CD4-positive, alpha-beta memory T cell (primary cell): ENCODE measurements at regions not wholly inside any gene's neighbourhood (a gene's known extent, or its start where the extent isn't known, plus 50 kb on each side); places are given as distances from the start of the nearest gene placed in this dataset.

ENCODE experiments used
- CTCF ChIA-PET: fragments of 350-600 bp; sonication (Branson Sonifier 250); formaldehyde crosslinking; loops from one replicate; lab custom pipeline; 2021; ENCODE audit warnings: inconsistent platforms; ENCODE audit not compliant: partially characterized antibody; lab: Charles Lee
- POLR2A ChIA-PET: fragments of 350-600 bp; sonication (Branson Sonifier 250); formaldehyde crosslinking; loops from one replicate; lab custom pipeline; 2021; ENCODE audit not compliant: partially characterized antibody; lab: Charles Lee
- DNase-seq, 5 donors: peaks; one replicate each; pipeline versions ENCODE4 v3.0.0 to v3.0.0-alpha.2; 2020 to 2022; ENCODE audit warnings: mixed read lengths in 1 of 5
- H3K27ac ChIP-seq: one replicate; pipeline ENCODE4 v1.7.0; 2013; ENCODE audit warnings: low read depth, low read length
- H3K27me3 ChIP-seq: 2 replicates; pipeline ENCODE4 v1.7.0; 2013; ENCODE audit warnings: mild to moderate bottlenecking, low read length, moderate library complexity; ENCODE audit not compliant: insufficient read depth
- H3K36me3 ChIP-seq: 2 replicates; pipeline ENCODE4 v1.7.0; 2013; ENCODE audit warnings: mild to moderate bottlenecking, low read length, moderate library complexity; ENCODE audit not compliant: insufficient read depth
- H3K4me1 ChIP-seq: 2 replicates; pipeline ENCODE4 v1.7.0; 2013; ENCODE audit warnings: mild to moderate bottlenecking, low read length, moderate library complexity; ENCODE audit not compliant: insufficient read depth
- H3K4me3 ChIP-seq, 2 donors: one replicate each; pipeline ENCODE4 v1.7.0; 2013; ENCODE audit warnings: low read length in 2 of 2, mild to moderate bottlenecking in 1 of 2
- H3K9me3 ChIP-seq, 2 donors: one replicate each; pipeline ENCODE4 v1.7.0; 2013; ENCODE audit warnings: low read length in 2 of 2, control low read depth in 1 of 2; ENCODE audit not compliant: control insufficient read depth in 1 of 2
- H3K27ac Mint-ChIP-seq, 7 donors: one replicate each; pipeline ENCODE4 v1.8.0; 2020 to 2021; ENCODE audit warnings: mixed read lengths in 7 of 7, mild to moderate bottlenecking in 6 of 7, inconsistent platforms in 3 of 7, moderate library complexity in 3 of 7
- H3K27me3 Mint-ChIP-seq, 2 donors: one replicate each; pipeline ENCODE4 v1.8.0; 2020 to 2021; ENCODE audit warnings: mixed read lengths in 2 of 2
- H3K36me3 Mint-ChIP-seq, 2 donors: one replicate each; pipeline ENCODE4 v1.8.0; 2020 to 2021; ENCODE audit warnings: mixed read lengths in 2 of 2, inconsistent platforms in 1 of 2, mild to moderate bottlenecking in 1 of 2
- H3K4me1 Mint-ChIP-seq, 4 donors: one replicate each; pipeline ENCODE4 v1.8.0; 2020 to 2021; ENCODE audit warnings: mixed read lengths in 4 of 4, mild to moderate bottlenecking in 1 of 4
- H3K4me3 Mint-ChIP-seq, 8 donors: one replicate each; pipeline ENCODE4 v1.8.0; 2020 to 2021; ENCODE audit warnings: mixed read lengths in 8 of 8, mild to moderate bottlenecking in 7 of 8, moderate library complexity in 6 of 8, inconsistent platforms in 3 of 8
- H3K9me3 Mint-ChIP-seq, 8 donors: one replicate each; pipeline ENCODE4 v1.8.0; 2020 to 2021; ENCODE audit warnings: mixed read lengths in 8 of 8, mild to moderate bottlenecking in 5 of 8, inconsistent platforms in 3 of 8, moderate library complexity in 1 of 8
- intact Hi-C: fragments of 100-400 bp; cut with micrococcal nuclease; formaldehyde crosslinking; loops from one replicate; pipeline ENCODE4 v1.15.1; 2023

DNA sequence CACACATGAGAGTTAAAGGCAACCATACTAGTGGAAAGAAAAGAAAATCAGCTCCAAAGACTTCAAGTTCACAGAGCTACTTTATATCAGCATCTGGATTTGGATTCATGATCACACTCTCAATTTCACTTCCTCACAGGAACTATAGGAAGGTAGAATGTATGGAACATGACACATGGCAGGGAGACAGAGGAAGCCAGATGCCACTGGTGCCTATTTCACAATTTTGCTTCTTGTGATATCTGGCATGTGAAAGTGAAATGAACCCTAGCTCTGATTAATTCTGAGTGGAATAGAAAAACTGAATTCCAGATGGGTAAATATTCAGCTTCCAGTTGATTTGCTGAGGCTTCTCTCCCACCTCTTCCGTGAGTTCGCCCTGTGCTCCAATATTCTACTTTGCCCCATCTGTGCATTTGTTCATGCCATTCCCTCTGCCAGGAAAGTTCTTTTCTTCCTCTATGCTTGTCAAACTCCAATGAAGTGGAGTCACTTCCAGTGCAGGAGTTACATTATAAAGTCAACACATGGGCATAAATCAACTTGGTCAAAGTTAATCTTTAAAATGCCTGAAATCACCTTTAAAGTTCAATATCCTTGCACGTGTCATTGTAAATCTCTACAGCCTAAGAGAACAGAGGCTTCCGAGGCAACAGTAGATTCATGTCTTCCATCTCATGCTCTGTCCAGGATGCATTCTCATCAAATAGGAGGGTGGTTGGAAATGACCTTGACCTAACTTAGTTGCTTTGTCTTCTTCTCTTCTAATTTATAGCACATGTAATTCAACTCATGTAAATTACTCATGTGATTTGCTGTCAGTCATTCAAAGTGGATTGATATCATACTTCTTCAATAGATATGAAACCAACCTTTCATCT lies 275.3 kb downstream of the HIVEP2 start:
- Histone ChIP-seq H3K4me3 (no peak overlapping the region), H3K4me1 (no peaks in the 10 kb centered on the region), H3K27me3 (no peaks in the 10 kb centered on the region), H3K27ac (no peak overlapping the region), H3K36me3 (no peaks in the 10 kb centered on the region), H3K9me3 (no peaks in the 10 kb centered on the region)
- no peak overlapping the region for H3K27ac Mint-ChIP-seq
- intact Hi-C loops = no loop called here
- no peak overlapping the region for H3K4me3 Mint-ChIP-seq
- H3K4me1 Mint-ChIP-seq = no peaks in the 10 kb centered on the region
- no peak for DNase-seq
- peaks cover 2 to 5% of the 10 kb centered on the region in 2 donors for H3K27me3 Mint-ChIP-seq
- ChIA-PET POLR2A (interaction anchor here (0.6 kb wide), 1 partner anchor 117 kb away, joined by 3 read pairs; no protein-coding TSS in a partner anchor), CTCF (no interaction called here)
- H3K9me3 Mint-ChIP-seq = peaks cover 0 to 8% (median 3%) of the 10 kb centered on the region in 8 donors
- no peaks in the 10 kb centered on the region for H3K36me3 Mint-ChIP-seq

DNA sequence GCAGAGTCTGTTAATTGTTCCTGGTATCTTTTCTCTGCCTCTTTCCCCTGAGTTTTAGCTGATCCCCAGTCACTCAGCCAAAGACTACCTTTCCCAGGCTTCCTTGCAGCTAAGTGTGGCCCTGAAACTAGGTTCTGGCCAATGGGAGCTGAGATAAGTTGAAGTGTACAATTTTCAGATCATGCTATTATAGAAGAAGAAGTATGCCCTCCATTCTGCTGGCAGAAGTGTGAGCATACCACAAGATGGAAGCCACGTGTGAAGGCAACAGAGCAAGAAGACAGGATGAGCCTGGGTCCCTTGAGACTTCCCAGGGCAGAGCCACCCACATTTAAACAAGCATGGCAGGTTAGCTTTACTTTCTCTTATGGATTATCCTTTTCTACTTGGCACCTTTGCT lies 273.2 kb downstream of the HIVEP2 start:
- Mint-ChIP-seq H3K9me3 (peaks cover 0 to 3% (median 0%) of the 10 kb centered on the region in 8 donors), H3K27ac (no peak overlapping the region), H3K4me3 (no peak overlapping the region), H3K36me3 (no peaks in the 10 kb centered on the region), H3K27me3 (peaks cover 2 to 5% of the 10 kb centered on the region in 2 donors), H3K4me1 (no peaks in the 10 kb centered on the region)
- Histone ChIP-seq H3K9me3 (no peaks in the 10 kb centered on the region), H3K27ac (no peak overlapping the region), H3K4me3 (no peak overlapping the region), H3K4me1 (no peaks in the 10 kb centered on the region), H3K36me3 (no peaks in the 10 kb centered on the region), H3K27me3 (no peaks in the 10 kb centered on the region)
- ChIA-PET POLR2A (interaction anchor here (0.9 kb wide), 1 partner anchor 9 kb away, joined by 3 read pairs; no protein-coding TSS in a partner anchor), CTCF (no interaction called here)
- intact Hi-C loops = no loop called here
- no peak for DNase-seq

DNA sequence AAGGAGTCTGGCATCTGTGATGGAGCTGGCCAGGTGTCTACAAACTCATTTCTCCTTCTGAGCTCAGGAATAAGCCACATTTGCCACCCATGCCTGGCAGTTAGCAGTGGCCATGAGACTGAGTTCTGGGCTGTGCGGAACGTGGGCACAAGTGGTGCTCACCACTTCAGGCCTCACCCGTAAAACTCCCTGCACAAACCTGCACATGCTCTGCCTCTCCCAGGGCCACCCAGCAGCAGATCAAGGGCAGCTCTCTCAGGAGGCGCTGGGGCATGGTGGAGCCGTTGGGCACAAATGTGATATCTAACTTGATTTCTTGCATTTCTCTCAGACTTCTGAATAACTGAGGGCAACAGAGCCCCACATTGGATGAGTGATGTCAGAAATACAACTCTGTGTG lies 269.5 kb downstream of the HIVEP2 start:
- intact Hi-C loops = no loop called here
- DNase-seq = no peak
- peaks cover 0 to 3% (median 0%) of the 10 kb centered on the region in 8 donors for H3K9me3 Mint-ChIP-seq
- no peak overlapping the region for H3K27ac ChIP-seq
- H3K4me1 Mint-ChIP-seq = peaks cover 5 to 9% (median 6%) of the 10 kb centered on the region in 4 donors
- ChIA-PET CTCF (interaction anchor here (1.2 kb wide), 1 partner anchor 351 kb away, joined by 3 read pairs; no protein-coding TSS in a partner anchor), POLR2A (no interaction called here)
- H3K27ac Mint-ChIP-seq = no peak overlapping the region
- H3K36me3 ChIP-seq = no peaks in the 10 kb centered on the region
- H3K4me3 Mint-ChIP-seq = no peak overlapping the region
- peaks cover 9% of the 10 kb centered on the region for H3K4me1 ChIP-seq
- H3K4me3 ChIP-seq = no peak overlapping the region
- no peaks in the 10 kb centered on the region for H3K27me3 ChIP-seq
- H3K36me3 Mint-ChIP-seq = no peaks in the 10 kb centered on the region
- H3K27me3 Mint-ChIP-seq = peaks cover 3 to 9% of the 10 kb centered on the region in 2 donors
- H3K9me3 ChIP-seq = no peaks in the 10 kb centered on the region

DNA sequence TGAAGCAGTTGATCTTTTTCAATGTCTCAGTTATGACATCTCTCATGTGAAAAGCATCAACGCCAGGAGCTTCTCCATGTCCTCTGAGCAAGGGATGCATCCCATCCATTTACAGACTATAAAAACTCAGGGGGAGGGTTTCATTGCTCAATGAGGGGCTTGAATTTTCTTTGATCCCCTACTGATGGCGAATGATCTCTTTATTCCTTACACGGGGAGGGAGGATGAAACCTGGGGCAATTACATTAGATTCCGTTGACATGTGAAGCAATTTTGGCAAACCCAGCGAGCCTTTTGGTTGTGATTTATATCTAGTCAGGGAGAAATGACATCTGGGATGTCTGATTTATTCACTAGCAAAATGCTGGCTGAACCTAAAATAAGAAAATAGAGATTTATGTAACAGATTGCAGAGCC lies 268.9 kb downstream of the HIVEP2 start:
- no peaks in the 10 kb centered on the region for H3K9me3 ChIP-seq
- no peaks in the 10 kb centered on the region for H3K27me3 ChIP-seq
- H3K36me3 Mint-ChIP-seq = no peaks in the 10 kb centered on the region
- no peak overlapping the region for H3K4me3 ChIP-seq
- peaks cover 0 to 3% (median 0%) of the 10 kb centered on the region in 8 donors for H3K9me3 Mint-ChIP-seq
- H3K4me1 ChIP-seq = peaks cover 13% of the 10 kb centered on the region
- DNase-seq = no peak
- ChIA-PET CTCF (interaction anchor here (1.2 kb wide), 1 partner anchor 351 kb away, joined by 3 read pairs; no protein-coding TSS in a partner anchor), POLR2A (no interaction called here)
- no peak overlapping the region for H3K27ac ChIP-seq
- H3K4me1 Mint-ChIP-seq = peaks cover 6 to 14% (median 7%) of the 10 kb centered on the region in 4 donors
- H3K27me3 Mint-ChIP-seq = peaks cover 3 to 9% of the 10 kb centered on the region in 2 donors
- intact Hi-C loops = no loop called here
- H3K27ac Mint-ChIP-seq = no peak overlapping the region
- H3K36me3 ChIP-seq = no peaks in the 10 kb centered on the region
- H3K4me3 Mint-ChIP-seq = no peak overlapping the region

DNA sequence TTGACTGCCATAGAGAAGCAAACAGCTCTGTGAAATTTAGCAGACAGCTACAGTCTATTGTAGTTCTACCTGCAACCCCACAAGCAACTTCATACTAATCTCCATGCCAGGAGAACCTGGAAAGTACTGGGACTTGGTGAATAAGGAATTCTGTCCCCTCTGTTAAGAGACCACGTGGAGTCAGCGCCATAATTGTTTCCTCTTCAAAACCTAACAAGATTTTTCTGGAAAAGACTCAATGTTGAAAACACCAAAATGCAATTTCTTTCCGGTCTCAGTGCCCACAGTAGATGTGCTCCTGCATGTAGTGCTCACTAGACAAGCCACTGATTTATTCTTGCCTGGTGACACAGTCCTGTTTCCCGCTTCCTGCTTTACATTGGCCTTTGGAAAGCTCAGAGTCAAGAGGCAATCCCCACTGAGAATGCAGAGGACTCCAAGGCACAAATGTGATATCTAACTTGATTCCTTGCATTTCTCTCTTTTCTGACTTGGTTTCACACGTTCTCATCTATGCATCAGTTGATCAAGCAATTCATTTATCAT lies 268.3 kb downstream of the HIVEP2 start:
- no peak overlapping the region for H3K27ac Mint-ChIP-seq
- intact Hi-C loops = no loop called here
- Histone ChIP-seq H3K9me3 (no peaks in the 10 kb centered on the region), H3K27ac (no peak overlapping the region), H3K36me3 (no peaks in the 10 kb centered on the region), H3K4me3 (no peak overlapping the region), H3K4me1 (peaks cover 13% of the 10 kb centered on the region), H3K27me3 (no peaks in the 10 kb centered on the region)
- no peaks in the 10 kb centered on the region for H3K9me3 Mint-ChIP-seq
- DNase-seq = no peak
- no peak overlapping the region for H3K4me3 Mint-ChIP-seq
- H3K4me1 Mint-ChIP-seq = peaks cover 7 to 15% (median 7%) of the 10 kb centered on the region in 4 donors
- ChIA-PET CTCF (no interaction called here), POLR2A (no interaction called here)
- H3K36me3 Mint-ChIP-seq = no peaks in the 10 kb centered on the region
- H3K27me3 Mint-ChIP-seq = peaks cover 3 to 9% of the 10 kb centered on the region in 2 donors

DNA sequence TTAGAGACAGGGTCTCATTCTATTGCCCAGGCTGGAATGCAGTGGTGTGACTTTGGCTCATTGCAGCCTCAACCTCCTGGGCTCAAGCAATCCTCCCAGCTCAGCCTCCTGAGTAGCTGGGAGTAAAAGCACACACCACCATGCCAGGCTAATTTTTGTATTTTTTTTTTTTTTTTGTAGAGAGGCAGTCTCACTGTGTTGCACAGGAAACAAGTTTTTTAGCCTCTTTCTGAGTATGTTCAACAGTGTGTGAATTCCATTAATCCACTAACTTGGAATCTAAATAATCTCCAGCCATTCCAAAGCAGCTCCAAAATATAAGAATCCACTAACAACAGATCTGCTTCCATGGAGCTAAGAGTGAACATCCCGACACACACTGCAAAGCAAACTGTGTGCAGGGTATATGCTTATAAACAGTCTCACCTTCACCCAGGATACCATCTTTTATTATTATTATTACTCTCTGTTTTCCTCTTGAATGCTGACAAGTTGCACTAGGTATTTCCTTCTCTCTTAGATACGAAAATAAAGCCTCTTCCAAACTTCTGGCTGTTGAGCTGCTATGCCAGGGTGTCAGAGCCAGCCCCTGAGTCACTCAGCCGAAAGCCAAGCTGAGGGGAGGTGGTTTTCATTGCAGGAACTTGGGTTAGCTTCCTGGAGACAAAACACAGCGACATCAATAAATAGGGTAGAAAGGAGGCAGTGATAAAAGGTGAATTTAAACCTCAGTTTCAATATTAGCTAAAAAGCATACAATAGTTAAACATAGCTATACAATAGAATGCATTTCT lies 264.9 kb downstream of the HIVEP2 start:
- intact Hi-C loops = no loop called here
- Mint-ChIP-seq H3K4me1 (peaks cover 7 to 15% (median 7%) of the 10 kb centered on the region in 4 donors), H3K36me3 (no peaks in the 10 kb centered on the region), H3K27ac (peak overlapping the region in 4 of 7 donors; percentile 16 to 82 (median 58)), H3K4me3 (peak overlapping the region in 7 of 8 donors; percentile 39 to 74 (median 63)), H3K27me3 (peaks cover 3% of the 10 kb centered on the region in 2 donors), H3K9me3 (no peaks in the 10 kb centered on the region)
- ChIA-PET CTCF (interaction anchor here (0.9 to 1.6 kb wide), 3 partner anchors 12 to 745 kb away, joined by 3 to 7 read pairs (median 3); no protein-coding TSS in a partner anchor), POLR2A (interaction anchor here (0.9 kb wide), 1 partner anchor 8 kb away, joined by 3 read pairs; no protein-coding TSS in a partner anchor)
- no peaks in the 10 kb centered on the region for H3K36me3 ChIP-seq
- peak in 4 of 5 donors; percentile 8 to 31 (median 10) for DNase-seq
- no peak overlapping the region for H3K27ac ChIP-seq
- H3K4me1 ChIP-seq = peaks cover 13% of the 10 kb centered on the region
- H3K9me3 ChIP-seq = no peaks in the 10 kb centered on the region
- no peak overlapping the region for H3K4me3 ChIP-seq
- no peaks in the 10 kb centered on the region for H3K27me3 ChIP-seq
